ENCODE measurements at regions not wholly inside any gene's neighbourhood (a gene's known extent, or its start where the extent isn't known, plus 50 kb on each side); places are given as distances from the start of the nearest gene placed in this dataset.
"Not testable (repeated sequence)": the region's sequence is repeated elsewhere in the genome, so short reads cannot be mapped to it uniquely, and the experiment has no call there.

DNA sequence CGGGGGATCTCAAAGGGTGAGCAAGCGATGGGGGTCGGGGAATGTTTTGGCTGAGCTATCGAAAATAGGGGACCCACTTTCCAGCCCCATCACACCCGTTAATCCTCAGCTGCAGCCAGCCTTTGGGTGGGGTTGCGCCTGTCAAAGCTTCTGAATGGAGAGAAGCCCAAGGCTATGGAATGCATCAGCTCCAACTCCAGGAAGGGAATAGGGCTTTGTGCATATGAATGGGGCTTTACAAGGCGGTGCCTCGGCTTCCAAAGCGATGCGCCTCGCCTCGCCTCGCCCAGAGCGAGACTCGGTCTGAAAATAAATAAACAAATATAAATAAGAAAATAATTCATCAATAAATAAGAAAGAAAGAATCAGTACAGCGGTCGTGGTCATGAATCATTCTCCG lies 751.4 kb upstream of the DEFB115 start:
- FAIRE-seq: no peak
- Histone ChIP-seq H3K9me3 (replicated peaks; ENCODE audit: control insufficient read depth, insufficient read depth, low read length) (no peaks in the 10 kb centered on the region; the same call in 2 of the 3 replicates), H3K79me2 (ENCODE audit: control insufficient read depth, insufficient read depth, low read length) (no peaks in the 10 kb centered on the region), H3K27me3 (replicated peaks in 1 of 2; ENCODE audit: control insufficient read depth in 2 of 2, insufficient read depth in 2 of 2, low read length in 1 of 2) (no peaks in the 10 kb centered on the region), H3K4me2 (ENCODE audit: control insufficient read depth, insufficient read depth) (no peak overlapping the region), H3K36me3 (ENCODE audit: control insufficient read depth in 2 of 2, insufficient read depth in 2 of 2, low read length in 1 of 2) (no peaks in the 10 kb centered on the region), H3K9ac (ENCODE audit: control insufficient read depth, insufficient read depth, low read length) (no peak overlapping the region), H3K4me1 (ENCODE audit: control insufficient read depth, insufficient read depth, low read length) (no peaks in the 10 kb centered on the region), H2AFZ (ENCODE audit: control insufficient read depth, low read depth, low read length) (no peak overlapping the region), H3K4me3 (no peak overlapping the region), H3K27ac (ENCODE audit: control insufficient read depth, insufficient read depth) (no peak overlapping the region), H4K20me1 (ENCODE audit: control insufficient read depth, insufficient read depth) (no peaks in the 10 kb centered on the region)
- TF ChIP-seq GABPA (IDR thresholded peaks at IDR 0.05; ENCODE audit: low read depth) (no peak), DPF2 (IDR thresholded peaks at IDR 0.05) (no peak), SMC3 (IDR thresholded peaks at IDR 0.05; ENCODE audit: borderline replicate concordance, low read length) (no peak), SREBF2 (IDR thresholded peaks at IDR 0.05; ENCODE audit: low read length) (no peak), FOXK2 (IDR thresholded peaks at IDR 0.05) (no peak), SP1 (IDR thresholded peaks at IDR 0.05; ENCODE audit: low read depth, low read length) (no peak), POU2F2 (IDR thresholded peaks at IDR 0.05; ENCODE audit: borderline replicate concordance, low read depth, low read length) (no peak), FOS (IDR thresholded peaks at IDR 0.05; ENCODE audit: borderline replicate concordance, extremely low read depth, insufficient read length) (no peak), NFXL1 (IDR thresholded peaks at IDR 0.05; ENCODE audit: borderline replicate concordance) (no peak), ATF7 (IDR thresholded peaks at IDR 0.05; ENCODE audit: low read depth) (no peak), ZNF217 (IDR thresholded peaks at IDR 0.05) (no peak), ZNF207 (IDR thresholded peaks at IDR 0.05; ENCODE audit: borderline replicate concordance) (no peak), MYB (IDR thresholded peaks at IDR 0.05; ENCODE audit: borderline replicate concordance, low read depth, low read length) (no peak), ASH2L (IDR thresholded peaks at IDR 0.05; ENCODE audit: borderline replicate concordance, low read depth) (no peak), NBN (IDR thresholded peaks at IDR 0.05) (no peak), PML (IDR thresholded peaks at IDR 0.05; ENCODE audit: low read length) (no peak), NR2F1 (conservative IDR thresholded peaks at IDR 0.05) (no peak), ZBTB33 (IDR thresholded peaks at IDR 0.05) (no peak), EED (IDR thresholded peaks at IDR 0.05; ENCODE audit: low read depth) (no peak)
- ChIA-PET RAD21 (ENCODE audit: unreplicated experiment) (no interaction called here), SMC1A (ENCODE audit: uncharacterized antibody, unreplicated experiment) (no interaction called here), POLR2A (no interaction called here), CTCF (no interaction called here)
- WGBS (ENCODE audit: insufficient coverage, insufficient replicate concordance, low lambda C conversion rate, missing lambda C conversion rate): 60% methylated on average over 18 of the region's 18 CpGs
- no peak for ATAC-seq
- in situ Hi-C loops (cut with MboI) (loop anchor here (25.0 kb wide), 2 partner anchors 1294 to 1894 kb away; no protein-coding TSS in a partner anchor), intact Hi-C loops (cut with micrococcal nuclease; ENCODE audit: unreplicated experiment) (no loop called here)
- BruUV-seq (replicated peaks): no TSS peak
- DNase-seq (ENCODE audit: low read depth, low spot score): no peak

GRCh38 chr20:30508382-30508781 lies 749.1 kb upstream of the DEFB115 start:
- 80% methylated on average over 15 of the region's 21 CpGs for WGBS (ENCODE audit: insufficient coverage, insufficient replicate concordance, low lambda C conversion rate, missing lambda C conversion rate)

More at GRCh38 chr20:30508382-30508781, 749.1 kb upstream of the DEFB115 start:
- H4K20me1 ChIP-seq (ENCODE audit: control insufficient read depth, insufficient read depth); H2AFZ ChIP-seq (ENCODE audit: control insufficient read depth, low read depth, low read length); H3K27ac ChIP-seq (ENCODE audit: control insufficient read depth, insufficient read depth); CTCF ChIA-PET; H3K9ac ChIP-seq (ENCODE audit: control insufficient read depth, insufficient read depth, low read length); ATAC-seq; H3K9me3 ChIP-seq (replicated peaks; ENCODE audit: control insufficient read depth, insufficient read depth, low read length); H3K4me1 ChIP-seq (ENCODE audit: control insufficient read depth, insufficient read depth, low read length); H3K36me3 ChIP-seq (ENCODE audit: control insufficient read depth in 2 of 2, insufficient read depth in 2 of 2, low read length in 1 of 2); POLR2A ChIA-PET; intact Hi-C loops (cut with micrococcal nuclease; ENCODE audit: unreplicated experiment); RAD21 ChIA-PET (ENCODE audit: unreplicated experiment); H3K4me3 ChIP-seq; FAIRE-seq; BruUV-seq (replicated peaks); H3K4me2 ChIP-seq (ENCODE audit: control insufficient read depth, insufficient read depth); DNase-seq (ENCODE audit: low read depth, low spot score); SMC1A ChIA-PET (ENCODE audit: uncharacterized antibody, unreplicated experiment); H3K79me2 ChIP-seq (ENCODE audit: control insufficient read depth, insufficient read depth, low read length); H3K27me3 ChIP-seq (replicated peaks in 1 of 2; ENCODE audit: control insufficient read depth in 2 of 2, insufficient read depth in 2 of 2, low read length in 1 of 2): not testable (repeated sequence)
- in situ Hi-C loops (cut with MboI): loop anchor here (25.0 kb wide), 2 partner anchors 1296 to 1896 kb away; no protein-coding TSS in a partner anchor
